ENCODE measurements at regions not wholly inside any gene's neighbourhood (a gene's known extent, or its start where the extent isn't known, plus 50 kb on each side); places are given as distances from the start of the nearest gene placed in this dataset.

GRCh38 chr10:30702860-30703259 is 73.3 kb upstream of the LYZL2 start (continued):
- TF ChIP-seq, protein P1, sequence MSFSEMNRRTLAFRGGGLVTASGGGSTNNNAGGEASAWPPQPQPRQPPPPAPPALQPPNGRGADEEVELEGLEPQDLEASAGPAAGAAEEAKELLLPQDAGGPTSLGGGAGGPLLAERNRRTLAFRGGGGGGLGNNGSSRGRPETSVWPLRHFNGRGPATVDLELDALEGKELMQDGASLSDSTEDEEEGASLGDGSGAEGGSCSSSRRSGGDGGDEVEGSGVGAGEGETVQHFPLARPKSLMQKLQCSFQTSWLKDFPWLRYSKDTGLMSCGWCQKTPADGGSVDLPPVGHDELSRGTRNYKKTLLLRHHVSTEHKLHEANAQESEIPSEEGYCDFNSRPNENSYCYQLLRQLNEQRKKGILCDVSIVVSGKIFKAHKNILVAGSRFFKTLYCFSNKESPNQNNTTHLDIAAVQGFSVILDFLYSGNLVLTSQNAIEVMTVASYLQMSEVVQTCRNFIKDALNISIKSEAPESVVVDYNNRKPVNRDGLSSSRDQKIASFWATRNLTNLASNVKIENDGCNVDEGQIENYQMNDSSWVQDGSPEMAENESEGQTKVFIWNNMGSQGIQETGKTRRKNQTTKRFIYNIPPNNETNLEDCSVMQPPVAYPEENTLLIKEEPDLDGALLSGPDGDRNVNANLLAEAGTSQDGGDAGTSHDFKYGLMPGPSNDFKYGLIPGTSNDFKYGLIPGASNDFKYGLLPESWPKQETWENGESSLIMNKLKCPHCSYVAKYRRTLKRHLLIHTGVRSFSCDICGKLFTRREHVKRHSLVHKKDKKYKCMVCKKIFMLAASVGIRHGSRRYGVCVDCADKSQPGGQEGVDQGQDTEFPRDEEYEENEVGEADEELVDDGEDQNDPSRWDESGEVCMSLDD (CRISPR knock-in tag; IDR thresholded peaks at IDR 0.05; ENCODE audit: borderline replicate concordance), result no peak
- TF ChIP-seq FOXJ3 (CRISPR knock-in tag; IDR thresholded peaks at IDR 0.05; ENCODE audit: borderline replicate concordance), result no peak
- no peak for TF ChIP-seq RXRB (CRISPR knock-in tag; IDR thresholded peaks at IDR 0.05; ENCODE audit: borderline replicate concordance)
- no peak for TF ChIP-seq THAP7 (CRISPR knock-in tag; IDR thresholded peaks at IDR 0.05)
- TF ChIP-seq ZNF337 (CRISPR knock-in tag; IDR thresholded peaks at IDR 0.05; ENCODE audit: borderline replicate concordance, low read depth), result no peak
- TF ChIP-seq ASH2L (IDR thresholded peaks at IDR 0.05; ENCODE audit: insufficient read length, low read depth, low read length), result no peak

- intact Hi-C loops (cut with micrococcal nuclease; ENCODE audit: unreplicated experiment), result no loop called here
- H3K4me3 ChIP-seq (replicated peaks in 1 of 3; ENCODE audit: insufficient read depth in 1 of 3, low read depth in 2 of 3, low read length in 3 of 3), result no peak overlapping the region
- POLR2A ChIA-PET, result no interaction called here
- TF ChIP-seq MNT (IDR thresholded peaks at IDR 0.05), result no peak
- no peak for TF ChIP-seq TEAD3 (CRISPR knock-in tag; optimal IDR thresholded peaks at IDR 0.05; ENCODE audit: borderline replicate concordance)
- TF ChIP-seq, protein P2, sequence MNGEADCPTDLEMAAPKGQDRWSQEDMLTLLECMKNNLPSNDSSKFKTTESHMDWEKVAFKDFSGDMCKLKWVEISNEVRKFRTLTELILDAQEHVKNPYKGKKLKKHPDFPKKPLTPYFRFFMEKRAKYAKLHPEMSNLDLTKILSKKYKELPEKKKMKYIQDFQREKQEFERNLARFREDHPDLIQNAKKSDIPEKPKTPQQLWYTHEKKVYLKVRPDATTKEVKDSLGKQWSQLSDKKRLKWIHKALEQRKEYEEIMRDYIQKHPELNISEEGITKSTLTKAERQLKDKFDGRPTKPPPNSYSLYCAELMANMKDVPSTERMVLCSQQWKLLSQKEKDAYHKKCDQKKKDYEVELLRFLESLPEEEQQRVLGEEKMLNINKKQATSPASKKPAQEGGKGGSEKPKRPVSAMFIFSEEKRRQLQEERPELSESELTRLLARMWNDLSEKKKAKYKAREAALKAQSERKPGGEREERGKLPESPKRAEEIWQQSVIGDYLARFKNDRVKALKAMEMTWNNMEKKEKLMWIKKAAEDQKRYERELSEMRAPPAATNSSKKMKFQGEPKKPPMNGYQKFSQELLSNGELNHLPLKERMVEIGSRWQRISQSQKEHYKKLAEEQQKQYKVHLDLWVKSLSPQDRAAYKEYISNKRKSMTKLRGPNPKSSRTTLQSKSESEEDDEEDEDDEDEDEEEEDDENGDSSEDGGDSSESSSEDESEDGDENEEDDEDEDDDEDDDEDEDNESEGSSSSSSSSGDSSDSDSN (CRISPR knock-in tag; IDR thresholded peaks at IDR 0.05), result no peak
- no peak for TF ChIP-seq PHF5A (CRISPR knock-in tag; IDR thresholded peaks at IDR 0.05; ENCODE audit: low read depth, unreplicated experiment)
- TF ChIP-seq ZNF225 (CRISPR knock-in tag; IDR thresholded peaks at IDR 0.05), result no peak
- no peak for TF ChIP-seq GATA4 (IDR thresholded peaks at IDR 0.05; ENCODE audit: borderline replicate concordance, low read depth)
- no peak for TF ChIP-seq BRD4 (CRISPR knock-in tag; IDR thresholded peaks at IDR 0.05)
- no peak for TF ChIP-seq HDAC6 (IDR thresholded peaks at IDR 0.05; ENCODE audit: low read depth, low read length)
- no peak for TF ChIP-seq HNRNPL (IDR thresholded peaks at IDR 0.05; ENCODE audit: low read depth, low read length)
- TF ChIP-seq AGO1 (IDR thresholded peaks at IDR 0.05; ENCODE audit: low read depth, low read length, poor library complexity, severe bottlenecking), result no peak
These were observed 72.1 kb upstream of the LYZL2 start for GRCh38 chr10:30701451-30702173.

More at GRCh38 chr10:30701451-30702173, 72.1 kb upstream of the LYZL2 start:
- no TSS peak for BruUV-seq (replicated peaks)
- WGBS (ENCODE audit: low lambda C conversion rate), result 34% methylated on average over 12 of the region's 13 CpGs
- DNase-seq (ENCODE audit: low spot score) (no peak), ATAC-seq (no peak), FAIRE-seq (no peak)
- no peak overlapping the region for H3K9ac ChIP-seq (ENCODE audit: insufficient read depth, low read depth, low read length)
- peaks cover 4 to 36% of the 10 kb centered on the region in 2 experiments; a peak in 4 of 5 replicates for H3K27me3 ChIP-seq (ENCODE audit: control insufficient read depth in 1 of 2, insufficient read depth in 2 of 2, low read length in 2 of 2)
- no peaks in the 10 kb centered on the region for H3K36me3 ChIP-seq (replicated peaks in 1 of 2; ENCODE audit: control insufficient read depth in 1 of 2, insufficient read depth in 2 of 2, low read length in 2 of 2)
- no peak overlapping the region for H3K27ac ChIP-seq (ENCODE audit: extremely low read length, insufficient read depth, low read length)
- H4K20me1 ChIP-seq (ENCODE audit: insufficient read depth, low read length), result no peaks in the 10 kb centered on the region
- in situ Hi-C loops (cut with HindIII; ENCODE audit: extremely low pct_ligation_motif_present, low pct_unique_long_range_greater_than_20kb), result no loop called here
- H3K79me2 ChIP-seq (ENCODE audit: insufficient read depth, low read length), result no peaks in the 10 kb centered on the region
- no peak overlapping the region for H3K4me2 ChIP-seq (ENCODE audit: low read depth, low read length)
- H2AFZ ChIP-seq (ENCODE audit: low read length), result no peak overlapping the region
- no peaks in the 10 kb centered on the region for H3K9me3 ChIP-seq (ENCODE audit: low read length)
- H3K4me1 ChIP-seq (ENCODE audit: insufficient read depth, low read length), result no peaks in the 10 kb centered on the region
- CTCF ChIA-PET (ENCODE audit: low intra/inter-chr PET ratio, low total read pairs), result no interaction called here

All from HepG2 (cell line).